A549 (cell line): ENCODE measurements at regions not wholly inside any gene's neighbourhood (a gene's known extent, or its start where the extent isn't known, plus 50 kb on each side); places are given as distances from the start of the nearest gene placed in this dataset.

Source experiments
- EP300 ChIP-seq, 2 experiments: fragments of >200 bp; sonication (Bioruptor Twin); formaldehyde crosslinking; IDR thresholded peaks; 2 replicates in 1 of 2; 3 replicates in 1 of 2; pipeline ENCODE4 v1.6.1; 2016 to 2017
- HOXA7 ChIP-seq: fragments of 250-450 bp; sonication (Bioruptor Pico); IDR thresholded peaks from 2 replicates; pipeline ENCODE4 v1.5.0; 2020; ENCODE audit warnings: mild to moderate bottlenecking, moderate library complexity
- NR3C1 ChIP-seq: fragments of >200 bp; sonication (Bioruptor Twin); formaldehyde crosslinking; IDR thresholded peaks from 3 replicates; pipeline ENCODE4 v1.6.1; 2017
- RAD21 ChIP-seq, 2 experiments: fragments of >200 bp in 1 of 2; sonication (Bioruptor Twin) in 1 of 2; formaldehyde crosslinking in 1 of 2; IDR thresholded peaks in 1 of 2; conservative IDR thresholded peaks in 1 of 2; 2 replicates in 1 of 2; 3 replicates in 1 of 2; pipeline ENCODE4 v1.6.1; 2012 to 2018; ENCODE audit warnings: inconsistent platforms in 1 of 2
- RARB ChIP-seq: fragments of 250-450 bp; sonication (Bioruptor Pico); IDR thresholded peaks from 2 replicates; pipeline ENCODE4 v1.8.0; 2021; ENCODE audit warnings: mild to moderate bottlenecking, moderate library complexity
- RNF2 ChIP-seq: fragments of 200-600 bp; sonication (generic); IDR thresholded peaks from 2 replicates; pipeline ENCODE4 v1.6.1; 2016; ENCODE audit warnings: low read depth, mild to moderate bottlenecking, antibody characterized with exemption, moderate library complexity, borderline replicate concordance
- SMC3 ChIP-seq: fragments of >200 bp; sonication (Bioruptor Twin); formaldehyde crosslinking; IDR thresholded peaks from 3 replicates; pipeline ENCODE4 v1.6.1; 2018; ENCODE audit warnings: inconsistent platforms
- ZNF302 ChIP-seq: fragments of 250-450 bp; sonication (Bioruptor Pico); IDR thresholded peaks from 2 replicates; pipeline ENCODE4 v1.9.0; 2021; ENCODE audit warnings: inconsistent platforms, mild to moderate bottlenecking, moderate library complexity
- TF ChIP-seq, protein P1 (sequence below): fragments of >200 bp; sonication (Bioruptor Twin); formaldehyde crosslinking; IDR thresholded peaks from 3 replicates; pipeline ENCODE4 v1.5.1; 2016
- TF ChIP-seq, protein P2 (sequence below): fragments of 200-600 bp; sonication (generic); IDR thresholded peaks from 2 replicates; pipeline ENCODE4 v1.6.1; 2016; ENCODE audit warnings: antibody characterized with exemption, mild to moderate bottlenecking, moderate library complexity
- TF ChIP-seq, protein P3 (sequence below): fragments of 450-650 bp; IDR thresholded peaks from 2 replicates; pipeline ENCODE4 v1.6.1; 2014; ENCODE audit warnings: antibody characterized with exemption
- TF ChIP-seq, protein P4 (sequence below): fragments of 250-450 bp; sonication (Bioruptor Pico); IDR thresholded peaks from 2 replicates; pipeline ENCODE4 v1.5.0; 2021; ENCODE audit warnings: mild to moderate bottlenecking, moderate library complexity, borderline replicate concordance

DNA sequence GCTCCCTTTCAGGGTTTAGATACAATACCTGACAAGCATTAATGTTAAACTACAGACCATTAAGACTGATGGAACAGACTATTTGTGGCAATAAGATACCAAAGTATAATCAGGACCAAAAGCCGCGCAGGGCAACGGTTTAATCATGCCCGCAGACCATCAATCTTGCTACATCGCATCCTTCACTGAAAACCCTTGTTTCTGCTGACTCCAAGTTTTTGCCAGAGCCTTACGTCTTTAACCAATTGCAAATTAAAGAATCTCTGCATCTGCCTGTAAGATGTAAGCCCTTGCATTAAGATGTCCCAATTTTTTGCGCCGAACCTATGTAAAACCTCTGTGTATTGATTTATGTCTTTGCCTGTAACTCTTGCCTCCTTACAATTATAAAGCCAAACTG lies 94.2 kb upstream of the RBBP6 start:
- TF ChIP-seq, protein P1, sequence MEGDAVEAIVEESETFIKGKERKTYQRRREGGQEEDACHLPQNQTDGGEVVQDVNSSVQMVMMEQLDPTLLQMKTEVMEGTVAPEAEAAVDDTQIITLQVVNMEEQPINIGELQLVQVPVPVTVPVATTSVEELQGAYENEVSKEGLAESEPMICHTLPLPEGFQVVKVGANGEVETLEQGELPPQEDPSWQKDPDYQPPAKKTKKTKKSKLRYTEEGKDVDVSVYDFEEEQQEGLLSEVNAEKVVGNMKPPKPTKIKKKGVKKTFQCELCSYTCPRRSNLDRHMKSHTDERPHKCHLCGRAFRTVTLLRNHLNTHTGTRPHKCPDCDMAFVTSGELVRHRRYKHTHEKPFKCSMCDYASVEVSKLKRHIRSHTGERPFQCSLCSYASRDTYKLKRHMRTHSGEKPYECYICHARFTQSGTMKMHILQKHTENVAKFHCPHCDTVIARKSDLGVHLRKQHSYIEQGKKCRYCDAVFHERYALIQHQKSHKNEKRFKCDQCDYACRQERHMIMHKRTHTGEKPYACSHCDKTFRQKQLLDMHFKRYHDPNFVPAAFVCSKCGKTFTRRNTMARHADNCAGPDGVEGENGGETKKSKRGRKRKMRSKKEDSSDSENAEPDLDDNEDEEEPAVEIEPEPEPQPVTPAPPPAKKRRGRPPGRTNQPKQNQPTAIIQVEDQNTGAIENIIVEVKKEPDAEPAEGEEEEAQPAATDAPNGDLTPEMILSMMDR, result no peak
- TF ChIP-seq SMC3, result no peak
- no peak for TF ChIP-seq HOXA7 (CRISPR knock-in tag)
- TF ChIP-seq, protein P2, sequence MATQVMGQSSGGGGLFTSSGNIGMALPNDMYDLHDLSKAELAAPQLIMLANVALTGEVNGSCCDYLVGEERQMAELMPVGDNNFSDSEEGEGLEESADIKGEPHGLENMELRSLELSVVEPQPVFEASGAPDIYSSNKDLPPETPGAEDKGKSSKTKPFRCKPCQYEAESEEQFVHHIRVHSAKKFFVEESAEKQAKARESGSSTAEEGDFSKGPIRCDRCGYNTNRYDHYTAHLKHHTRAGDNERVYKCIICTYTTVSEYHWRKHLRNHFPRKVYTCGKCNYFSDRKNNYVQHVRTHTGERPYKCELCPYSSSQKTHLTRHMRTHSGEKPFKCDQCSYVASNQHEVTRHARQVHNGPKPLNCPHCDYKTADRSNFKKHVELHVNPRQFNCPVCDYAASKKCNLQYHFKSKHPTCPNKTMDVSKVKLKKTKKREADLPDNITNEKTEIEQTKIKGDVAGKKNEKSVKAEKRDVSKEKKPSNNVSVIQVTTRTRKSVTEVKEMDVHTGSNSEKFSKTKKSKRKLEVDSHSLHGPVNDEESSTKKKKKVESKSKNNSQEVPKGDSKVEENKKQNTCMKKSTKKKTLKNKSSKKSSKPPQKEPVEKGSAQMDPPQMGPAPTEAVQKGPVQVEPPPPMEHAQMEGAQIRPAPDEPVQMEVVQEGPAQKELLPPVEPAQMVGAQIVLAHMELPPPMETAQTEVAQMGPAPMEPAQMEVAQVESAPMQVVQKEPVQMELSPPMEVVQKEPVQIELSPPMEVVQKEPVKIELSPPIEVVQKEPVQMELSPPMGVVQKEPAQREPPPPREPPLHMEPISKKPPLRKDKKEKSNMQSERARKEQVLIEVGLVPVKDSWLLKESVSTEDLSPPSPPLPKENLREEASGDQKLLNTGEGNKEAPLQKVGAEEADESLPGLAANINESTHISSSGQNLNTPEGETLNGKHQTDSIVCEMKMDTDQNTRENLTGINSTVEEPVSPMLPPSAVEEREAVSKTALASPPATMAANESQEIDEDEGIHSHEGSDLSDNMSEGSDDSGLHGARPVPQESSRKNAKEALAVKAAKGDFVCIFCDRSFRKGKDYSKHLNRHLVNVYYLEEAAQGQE, result no peak
- no peak for TF ChIP-seq RNF2
- TF ChIP-seq EP300 (IDR thresholded peaks at IDR 0.05), result no peak
- TF ChIP-seq RARB (CRISPR knock-in tag), result no peak
- TF ChIP-seq ZNF302, result no peak
- TF ChIP-seq, protein P3, sequence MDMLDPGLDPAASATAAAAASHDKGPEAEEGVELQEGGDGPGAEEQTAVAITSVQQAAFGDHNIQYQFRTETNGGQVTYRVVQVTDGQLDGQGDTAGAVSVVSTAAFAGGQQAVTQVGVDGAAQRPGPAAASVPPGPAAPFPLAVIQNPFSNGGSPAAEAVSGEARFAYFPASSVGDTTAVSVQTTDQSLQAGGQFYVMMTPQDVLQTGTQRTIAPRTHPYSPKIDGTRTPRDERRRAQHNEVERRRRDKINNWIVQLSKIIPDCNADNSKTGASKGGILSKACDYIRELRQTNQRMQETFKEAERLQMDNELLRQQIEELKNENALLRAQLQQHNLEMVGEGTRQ, result no peak
- TF ChIP-seq NR3C1, result no peak
- TF ChIP-seq RAD21 (conservative IDR thresholded peaks at IDR 0.05 in 1 of 2, IDR thresholded peaks at IDR 0.05 in 1 of 2), result no peak
- TF ChIP-seq, protein P4, sequence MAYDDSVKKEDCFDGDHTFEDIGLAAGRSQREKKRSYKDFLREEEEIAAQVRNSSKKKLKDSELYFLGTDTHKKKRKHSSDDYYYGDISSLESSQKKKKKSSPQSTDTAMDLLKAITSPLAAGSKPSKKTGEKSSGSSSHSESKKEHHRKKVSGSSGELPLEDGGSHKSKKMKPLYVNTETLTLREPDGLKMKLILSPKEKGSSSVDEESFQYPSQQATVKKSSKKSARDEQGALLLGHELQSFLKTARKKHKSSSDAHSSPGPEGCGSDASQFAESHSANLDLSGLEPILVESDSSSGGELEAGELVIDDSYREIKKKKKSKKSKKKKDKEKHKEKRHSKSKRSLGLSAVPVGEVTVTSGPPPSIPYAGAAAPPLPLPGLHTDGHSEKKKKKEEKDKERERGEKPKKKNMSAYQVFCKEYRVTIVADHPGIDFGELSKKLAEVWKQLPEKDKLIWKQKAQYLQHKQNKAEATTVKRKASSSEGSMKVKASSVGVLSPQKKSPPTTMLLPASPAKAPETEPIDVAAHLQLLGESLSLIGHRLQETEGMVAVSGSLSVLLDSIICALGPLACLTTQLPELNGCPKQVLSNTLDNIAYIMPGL (CRISPR knock-in tag), result no peak
